ENCODE measurements at regions not wholly inside any gene's neighbourhood (a gene's known extent, or its start where the extent isn't known, plus 50 kb on each side); places are given as distances from the start of the nearest gene placed in this dataset.

GRCh38 chr2:212816267-212816666 is 277.7 kb upstream of the ERBB4 start:
- FAIRE-seq = no peak
- H3K27me3 ChIP-seq (ENCODE audit: control insufficient read depth in 2 of 2, insufficient read depth in 2 of 2, low read length in 2 of 2) = no peaks in the 10 kb centered on the region
- TF ChIP-seq MAX (IDR thresholded peaks at IDR 0.05; ENCODE audit: insufficient read depth, insufficient read length) = no peak
- TF ChIP-seq GATA2 (IDR thresholded peaks at IDR 0.05; ENCODE audit: insufficient read depth, insufficient read length, low read depth, low read length) = no peak
- no peak for DNase-seq (ENCODE audit: low read depth, low spot score)
- dilution Hi-C loops (cut with MboI; ENCODE audit: extremely low pct_ligation_motif_present, low sequenced_read_pairs) = no loop called here
- no TSS peak for BruUV-seq (replicated peaks)
- H3K79me2 ChIP-seq (ENCODE audit: control insufficient read depth, insufficient read depth, low read length) = no peaks in the 10 kb centered on the region
- ChIA-PET CTCF (no interaction called here), POLR2A (no interaction called here)
- H4K20me1 ChIP-seq (replicated peaks; ENCODE audit: control insufficient read depth, extremely low read depth, insufficient read depth, low read length) = no peaks in the 10 kb centered on the region
- H2AFZ ChIP-seq (ENCODE audit: low read depth, low read length) = no peak overlapping the region
- no peaks in the 10 kb centered on the region for H3K36me3 ChIP-seq (ENCODE audit: control insufficient read depth in 2 of 2, extremely low read depth in 1 of 2, insufficient read depth in 2 of 2, low read length in 2 of 2)
- intact Hi-C loops (cut with micrococcal nuclease) = no loop called here
- no peaks in the 10 kb centered on the region for H3K4me1 ChIP-seq (ENCODE audit: control insufficient read depth, extremely low read depth, insufficient read depth, low read length)
- no peak overlapping the region for H3K4me3 ChIP-seq (replicated peaks in 1 of 3; ENCODE audit: insufficient read depth in 1 of 3, low read depth in 1 of 3, low read length in 3 of 3)
- H3K9ac ChIP-seq (replicated peaks; ENCODE audit: extremely low read depth, insufficient read depth, low read length) = no peak overlapping the region
- no peaks in the 10 kb centered on the region for H3K9me1 ChIP-seq (replicated peaks; ENCODE audit: control insufficient read depth, extremely low read depth, insufficient read depth, low read length)
- H3K27ac ChIP-seq (ENCODE audit: insufficient read depth, low read depth, low read length) = no peak overlapping the region
- no peaks in the 10 kb centered on the region for H3K9me3 ChIP-seq (replicated peaks; ENCODE audit: control insufficient read depth, insufficient read depth, low read length)
- H3K4me2 ChIP-seq (ENCODE audit: insufficient read depth, low read length) = no peak overlapping the region

GRCh38 chr2:212815453-212815852 is 276.9 kb upstream of the ERBB4 start:
- ChIA-PET POLR2A (no interaction called here), CTCF (no interaction called here)
- no peak overlapping the region for H3K4me3 ChIP-seq (replicated peaks in 1 of 3; ENCODE audit: insufficient read depth in 1 of 3, low read depth in 1 of 3, low read length in 3 of 3)
- no peaks in the 10 kb centered on the region for H4K20me1 ChIP-seq (replicated peaks; ENCODE audit: control insufficient read depth, extremely low read depth, insufficient read depth, low read length)
- no TSS peak for BruUV-seq (replicated peaks)
- FAIRE-seq = no peak
- no peaks in the 10 kb centered on the region for H3K36me3 ChIP-seq (ENCODE audit: control insufficient read depth in 2 of 2, extremely low read depth in 1 of 2, insufficient read depth in 2 of 2, low read length in 2 of 2)
- H2AFZ ChIP-seq (ENCODE audit: low read depth, low read length) = no peak overlapping the region
- DNase-seq (ENCODE audit: low read depth, low spot score) = no peak
- no peak overlapping the region for H3K9ac ChIP-seq (replicated peaks; ENCODE audit: extremely low read depth, insufficient read depth, low read length)
- dilution Hi-C loops (cut with MboI; ENCODE audit: extremely low pct_ligation_motif_present, low sequenced_read_pairs) = no loop called here
- no peak overlapping the region for H3K27ac ChIP-seq (ENCODE audit: insufficient read depth, low read depth, low read length)
- no peaks in the 10 kb centered on the region for H3K79me2 ChIP-seq (ENCODE audit: control insufficient read depth, insufficient read depth, low read length)
- intact Hi-C loops (cut with micrococcal nuclease) = no loop called here
- no peaks in the 10 kb centered on the region for H3K9me3 ChIP-seq (replicated peaks; ENCODE audit: control insufficient read depth, insufficient read depth, low read length)
- TF ChIP-seq JUN (IDR thresholded peaks at IDR 0.05; ENCODE audit: borderline replicate concordance, insufficient read depth, insufficient read length, low read depth) (no peak), EZH2 (IDR thresholded peaks at IDR 0.05; ENCODE audit: borderline replicate concordance, low read depth, low read length, severe bottlenecking) (no peak), MAX (IDR thresholded peaks at IDR 0.05; ENCODE audit: insufficient read depth, insufficient read length) (no peak), CTCF (IDR thresholded peaks at IDR 0.05; ENCODE audit: extremely low read depth in 1 of 2, insufficient read depth in 1 of 2, low read depth in 1 of 2, low read length in 2 of 2) (no peak), MYC (IDR thresholded peaks at IDR 0.05; ENCODE audit: low read depth, low read length) (no peak), GATA2 (IDR thresholded peaks at IDR 0.05; ENCODE audit: insufficient read depth, insufficient read length, low read depth, low read length) (no peak), FOS (IDR thresholded peaks at IDR 0.05; ENCODE audit: borderline replicate concordance, insufficient read depth, low read length) (no peak), POLR2A (IDR thresholded peaks at IDR 0.05; ENCODE audit: low read depth, low read length) (no peak), POLR2AphosphoS5 (IDR thresholded peaks at IDR 0.05; ENCODE audit: insufficient read depth, low read depth, low read length) (no peak)
- H3K4me1 ChIP-seq (ENCODE audit: control insufficient read depth, extremely low read depth, insufficient read depth, low read length) = no peaks in the 10 kb centered on the region
- no peaks in the 10 kb centered on the region for H3K9me1 ChIP-seq (replicated peaks; ENCODE audit: control insufficient read depth, extremely low read depth, insufficient read depth, low read length)
- no peaks in the 10 kb centered on the region for H3K27me3 ChIP-seq (ENCODE audit: control insufficient read depth in 2 of 2, insufficient read depth in 2 of 2, low read length in 2 of 2)
- H3K4me2 ChIP-seq (ENCODE audit: insufficient read depth, low read length) = no peak overlapping the region
